A549 (cell line): ENCODE measurements at regions not wholly inside any gene's neighbourhood (a gene's known extent, or its start where the extent isn't known, plus 50 kb on each side); places are given as distances from the start of the nearest gene placed in this dataset.

ENCODE experiments used
- CBX8 ChIP-seq: fragments of 200-600 bp; sonication (generic); IDR thresholded peaks from 2 replicates; pipeline ENCODE4 v1.6.1; 2016
- CEBPB ChIP-seq, 2 experiments: fragments of >200 bp in 1 of 2; sonication (Bioruptor Twin) in 1 of 2; formaldehyde crosslinking in 1 of 2; IDR thresholded peaks; 2 replicates each; pipeline ENCODE4 v1.6.1; 2012 to 2016
- CTCF ChIP-seq: fragments of >200 bp; sonication (Bioruptor Twin); formaldehyde crosslinking; IDR thresholded peaks from 3 replicates; pipeline ENCODE4 v1.5.1; 2016
- EHMT2 ChIP-seq: fragments of 200-600 bp; sonication (generic); IDR thresholded peaks from 2 replicates; pipeline ENCODE4 v1.6.1; 2016; ENCODE audit warnings: antibody characterized with exemption, low read depth, mild to moderate bottlenecking, moderate library complexity
- EP300 ChIP-seq, 2 experiments: fragments of >200 bp; sonication (Bioruptor Twin); formaldehyde crosslinking; IDR thresholded peaks; 2 replicates in 1 of 2; 3 replicates in 1 of 2; pipeline ENCODE4 v1.6.1; 2016 to 2017
- JUN ChIP-seq, 2 experiments: fragments of >200 bp; sonication (Bioruptor Twin); formaldehyde crosslinking; IDR thresholded peaks; 2 replicates in 1 of 2; 3 replicates in 1 of 2; pipeline ENCODE4 v1.6.1; 2016 to 2017
- KDM1A ChIP-seq: fragments of 200-600 bp; sonication (generic); IDR thresholded peaks from 2 replicates; pipeline ENCODE4 v1.6.1; 2016; ENCODE audit warnings: low read depth, mild to moderate bottlenecking
- MAX ChIP-seq: IDR thresholded peaks from 2 replicates; pipeline ENCODE4 v1.6.1; 2012
- PHF8 ChIP-seq: fragments of 200-600 bp; sonication (generic); IDR thresholded peaks from 2 replicates; pipeline ENCODE4 v1.6.1; 2016; ENCODE audit warnings: low read depth, mild to moderate bottlenecking, antibody characterized with exemption, moderate library complexity, borderline replicate concordance
- POLR2A ChIP-seq: IDR thresholded peaks from 2 replicates; pipeline ENCODE4 v1.6.1; 2012; ENCODE audit warnings: mild to moderate bottlenecking, low read length
- ZNF302 ChIP-seq: fragments of 250-450 bp; sonication (Bioruptor Pico); IDR thresholded peaks from 2 replicates; pipeline ENCODE4 v1.9.0; 2021; ENCODE audit warnings: inconsistent platforms, mild to moderate bottlenecking, moderate library complexity

GRCh38 chr4:187604984-187605383 lies 390.6 kb upstream of the ZFP42 start:
- TF ChIP-seq POLR2A, result no peak
- no peak for TF ChIP-seq CTCF
- TF ChIP-seq CEBPB (IDR thresholded peaks at IDR 0.05), result no peak
- TF ChIP-seq MAX, result no peak
- no peak for TF ChIP-seq JUN (IDR thresholded peaks at IDR 0.05)
- TF ChIP-seq CBX8, result no peak
- no peak for TF ChIP-seq EHMT2
- no peak for TF ChIP-seq EP300 (IDR thresholded peaks at IDR 0.05)
- TF ChIP-seq KDM1A, result no peak
- no peak for TF ChIP-seq ZNF302 (CRISPR knock-in tag)
- no peak for TF ChIP-seq PHF8
